HepG2 (cell line): ENCODE measurements at regions not wholly inside any gene's neighbourhood (a gene's known extent, or its start where the extent isn't known, plus 50 kb on each side); places are given as distances from the start of the nearest gene placed in this dataset.

Experiments
- CAMTA2 ChIP-seq: sonication (generic); formaldehyde crosslinking; IDR thresholded peaks from 2 replicates; pipeline ENCODE4 v1.4.0; 2020; ENCODE audit warnings: mild to moderate bottlenecking, missing genetic modification reagents, borderline replicate concordance
- CBX2 ChIP-seq, 2 experiments: fragments of 200-600 bp in 1 of 2; sonication (generic); formaldehyde crosslinking in 1 of 2; IDR thresholded peaks; 2 replicates each; pipeline versions ENCODE4 v1.7.0 to v1.8.1; 2018 to 2022; ENCODE audit warnings: low read depth in 2 of 2, low read length in 1 of 2, mild to moderate bottlenecking in 1 of 2, missing genetic modification reagents in 1 of 2
- CC2D1A ChIP-seq: sonication (generic); formaldehyde crosslinking; IDR thresholded peaks from 2 replicates; pipeline ENCODE4 v1.8.1; 2023; ENCODE audit warnings: mild to moderate bottlenecking, missing genetic modification reagents
- EP300 ChIP-seq, 3 experiments: sonication (generic) in 1 of 3; formaldehyde crosslinking in 1 of 3; IDR thresholded peaks; 2 replicates each; pipeline versions ENCODE4 v1.5.1 to v1.6.1; 2011 to 2020; ENCODE audit warnings: low read depth in 2 of 3, low read length in 2 of 3, borderline replicate concordance in 1 of 3, improper control_type of control experiment in 1 of 3, mild to moderate bottlenecking in 1 of 3, missing genetic modification reagents in 1 of 3, moderate library complexity in 1 of 3
- EZH2 ChIP-seq: conservative IDR thresholded peaks from 2 replicates; pipeline ENCODE4 v1.6.1; 2012; ENCODE audit warnings: mild to moderate bottlenecking, low read depth, low read length, moderate library complexity
- HCFC1 ChIP-seq: fragments of 150-350 bp; IDR thresholded peaks from 2 replicates; pipeline ENCODE4 v1.6.1; 2014; ENCODE audit warnings: low read depth, low read length
- MAFK ChIP-seq, 2 experiments: IDR thresholded peaks in 1 of 2; conservative IDR thresholded peaks in 1 of 2; 2 replicates each; pipeline ENCODE4 v1.6.1; 2011; ENCODE audit warnings: improper control_type of control experiment in 2 of 2, low read length in 2 of 2
- SMC3 ChIP-seq: IDR thresholded peaks from 2 replicates; pipeline ENCODE4 v1.6.1; 2011; ENCODE audit warnings: low read length, improper control_type of control experiment
- SRY ChIP-seq: sonication (generic); formaldehyde crosslinking; IDR thresholded peaks from 2 replicates; pipeline ENCODE4 v1.8.0; 2022; ENCODE audit warnings: mild to moderate bottlenecking, missing genetic modification reagents
- ZNF501 ChIP-seq: sonication (generic); formaldehyde crosslinking; IDR thresholded peaks from 2 replicates; pipeline ENCODE4 v1.5.1; 2020; ENCODE audit warnings: mild to moderate bottlenecking, moderate library complexity, missing genetic modification reagents
- TF ChIP-seq, protein P1 (sequence below), 2 experiments: IDR thresholded peaks; 2 replicates each; pipeline ENCODE4 v1.6.1; 2011 to 2012; ENCODE audit warnings: low read length in 2 of 2, borderline replicate concordance in 1 of 2, low read depth in 1 of 2, mild to moderate bottlenecking in 1 of 2, moderate library complexity in 1 of 2

DNA sequence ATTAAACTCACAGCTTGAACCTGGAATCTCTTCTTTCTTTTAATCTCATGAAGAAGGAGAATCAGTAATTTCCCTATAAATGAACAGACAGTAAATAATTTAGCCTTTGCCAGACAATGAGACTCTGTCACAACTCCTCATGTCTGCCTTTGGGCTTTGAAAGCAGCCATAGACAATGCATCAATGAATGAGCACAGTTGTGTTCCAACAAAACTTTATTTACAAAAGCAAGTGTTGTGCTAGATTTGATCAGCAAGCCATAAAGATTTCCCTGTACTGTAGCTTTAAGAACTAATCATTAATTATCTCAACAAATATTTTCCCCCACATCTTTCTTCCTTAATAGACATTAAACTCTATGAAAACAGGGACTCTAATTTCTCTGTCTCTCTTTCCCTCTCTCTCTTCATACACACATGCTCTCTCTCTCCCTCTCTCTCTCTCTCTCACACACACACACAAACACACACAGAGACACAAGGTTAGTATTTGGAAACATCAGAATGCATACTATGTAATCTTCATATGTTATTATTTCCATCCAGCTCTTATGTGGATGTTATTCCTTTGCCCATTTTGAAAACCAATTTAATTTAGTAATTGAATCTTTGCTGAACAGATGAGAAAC, 1209.8 kb upstream of the CDH6 start:
- TF ChIP-seq CC2D1A (CRISPR knock-in tag) (no peak), EP300 (IDR thresholded peaks at IDR 0.05; ENCODE audit: low read depth in 2 of 2, low read length in 2 of 2) (no peak), EP300 (CRISPR knock-in tag; IDR thresholded peaks at IDR 0.05; ENCODE audit: borderline replicate concordance) (no peak), MAFK (conservative IDR thresholded peaks at IDR 0.05 in 1 of 2, IDR thresholded peaks at IDR 0.05 in 1 of 2; ENCODE audit: low read length in 2 of 2) (no peak), EZH2 (no peak), HCFC1 (no peak), CAMTA2 (CRISPR knock-in tag) (no peak), ZNF501 (CRISPR knock-in tag) (no peak), CBX2 (IDR thresholded peaks at IDR 0.05; ENCODE audit: low read depth, low read length) (no peak), CBX2 (CRISPR knock-in tag; IDR thresholded peaks at IDR 0.05; ENCODE audit: low read depth) (no peak), SMC3 (no peak), SRY (no peak)
- TF ChIP-seq, protein P1, sequence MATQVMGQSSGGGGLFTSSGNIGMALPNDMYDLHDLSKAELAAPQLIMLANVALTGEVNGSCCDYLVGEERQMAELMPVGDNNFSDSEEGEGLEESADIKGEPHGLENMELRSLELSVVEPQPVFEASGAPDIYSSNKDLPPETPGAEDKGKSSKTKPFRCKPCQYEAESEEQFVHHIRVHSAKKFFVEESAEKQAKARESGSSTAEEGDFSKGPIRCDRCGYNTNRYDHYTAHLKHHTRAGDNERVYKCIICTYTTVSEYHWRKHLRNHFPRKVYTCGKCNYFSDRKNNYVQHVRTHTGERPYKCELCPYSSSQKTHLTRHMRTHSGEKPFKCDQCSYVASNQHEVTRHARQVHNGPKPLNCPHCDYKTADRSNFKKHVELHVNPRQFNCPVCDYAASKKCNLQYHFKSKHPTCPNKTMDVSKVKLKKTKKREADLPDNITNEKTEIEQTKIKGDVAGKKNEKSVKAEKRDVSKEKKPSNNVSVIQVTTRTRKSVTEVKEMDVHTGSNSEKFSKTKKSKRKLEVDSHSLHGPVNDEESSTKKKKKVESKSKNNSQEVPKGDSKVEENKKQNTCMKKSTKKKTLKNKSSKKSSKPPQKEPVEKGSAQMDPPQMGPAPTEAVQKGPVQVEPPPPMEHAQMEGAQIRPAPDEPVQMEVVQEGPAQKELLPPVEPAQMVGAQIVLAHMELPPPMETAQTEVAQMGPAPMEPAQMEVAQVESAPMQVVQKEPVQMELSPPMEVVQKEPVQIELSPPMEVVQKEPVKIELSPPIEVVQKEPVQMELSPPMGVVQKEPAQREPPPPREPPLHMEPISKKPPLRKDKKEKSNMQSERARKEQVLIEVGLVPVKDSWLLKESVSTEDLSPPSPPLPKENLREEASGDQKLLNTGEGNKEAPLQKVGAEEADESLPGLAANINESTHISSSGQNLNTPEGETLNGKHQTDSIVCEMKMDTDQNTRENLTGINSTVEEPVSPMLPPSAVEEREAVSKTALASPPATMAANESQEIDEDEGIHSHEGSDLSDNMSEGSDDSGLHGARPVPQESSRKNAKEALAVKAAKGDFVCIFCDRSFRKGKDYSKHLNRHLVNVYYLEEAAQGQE (IDR thresholded peaks at IDR 0.05; ENCODE audit: borderline replicate concordance in 1 of 2, low read depth in 1 of 2, low read length in 2 of 2): no peak
